ENCODE measurements at regions not wholly inside any gene's neighbourhood (a gene's known extent, or its start where the extent isn't known, plus 50 kb on each side); places are given as distances from the start of the nearest gene placed in this dataset.
A peak's percentile ranks its signal among the peaks of the same experiment; 100 is the strongest.

GRCh38 chr13:64223016-64223415 is 2807.4 kb upstream of the PCDH20 start:
- Histone ChIP-seq H3K79me2 (ENCODE audit: insufficient read depth, low read length) (no peaks in the 10 kb centered on the region), H3K27ac (ENCODE audit: low read depth, low read length) (no peak overlapping the region), H3K9me2 (replicated peaks; ENCODE audit: insufficient read depth, low read length) (no peaks in the 10 kb centered on the region), H3K27me3 (ENCODE audit: low read length) (no peaks in the 10 kb centered on the region), H3K9ac (ENCODE audit: low read length) (no peak overlapping the region), H3K9me3 (ENCODE audit: insufficient read depth, low read length) (no peaks in the 10 kb centered on the region), H4K20me1 (ENCODE audit: low read depth, low read length) (no peaks in the 10 kb centered on the region), H3F3A (ENCODE audit: insufficient read depth) (no peaks in the 10 kb centered on the region), H3K4me2 (ENCODE audit: low read depth, low read length, poor library complexity, severe bottlenecking) (no peak overlapping the region), H3K4me3 (ENCODE audit: insufficient read depth, low read length, poor library complexity, severe bottlenecking) (no peak overlapping the region), H2AFZ (ENCODE audit: low read depth, low read length, severe bottlenecking) (no peak overlapping the region), H3K36me3 (ENCODE audit: low read length) (no peaks in the 10 kb centered on the region)
- no peak for TF ChIP-seq CTCF (IDR thresholded peaks at IDR 0.05; ENCODE audit: insufficient read depth, low read length, poor library complexity, severe bottlenecking)
- no peak for TF ChIP-seq EZH2phosphoT487 (conservative IDR thresholded peaks at IDR 0.05; ENCODE audit: low read length)

- Histone ChIP-seq H3K27me3 (ENCODE audit: low read length) (no peaks in the 10 kb centered on the region), H3K4me3 (ENCODE audit: insufficient read depth, low read length, poor library complexity, severe bottlenecking) (no peak overlapping the region), H3K36me3 (ENCODE audit: low read length) (no peaks in the 10 kb centered on the region), H3K79me2 (ENCODE audit: insufficient read depth, low read length) (no peaks in the 10 kb centered on the region), H3K9me3 (ENCODE audit: insufficient read depth, low read length) (peaks cover 9% of the 10 kb centered on the region; the same call in 1 of the 2 replicates), H2AFZ (ENCODE audit: low read depth, low read length, severe bottlenecking) (no peak overlapping the region), H3K27ac (ENCODE audit: low read depth, low read length) (no peak overlapping the region), H3K9ac (ENCODE audit: low read length) (no peak overlapping the region), H3F3A (ENCODE audit: insufficient read depth) (no peaks in the 10 kb centered on the region), H3K4me2 (ENCODE audit: low read depth, low read length, poor library complexity, severe bottlenecking) (no peak overlapping the region), H3K9me2 (replicated peaks; ENCODE audit: insufficient read depth, low read length) (no peaks in the 10 kb centered on the region), H4K20me1 (ENCODE audit: low read depth, low read length) (no peaks in the 10 kb centered on the region)
- no peak for TF ChIP-seq CTCF (IDR thresholded peaks at IDR 0.05; ENCODE audit: insufficient read depth, low read length, poor library complexity, severe bottlenecking)
- TF ChIP-seq EZH2phosphoT487 (conservative IDR thresholded peaks at IDR 0.05; ENCODE audit: low read length): no peak
Measured at GRCh38 chr13:64206430-64207225, 2791.0 kb upstream of the PCDH20 start.

- no peaks in the 10 kb centered on the region for H3K36me3 ChIP-seq (ENCODE audit: low read length)
Measured at GRCh38 chr13:64202517-64202916, 2786.9 kb upstream of the PCDH20 start.

More at GRCh38 chr13:64202517-64202916, 2786.9 kb upstream of the PCDH20 start:
- H4K20me1 ChIP-seq (ENCODE audit: low read depth, low read length): no peaks in the 10 kb centered on the region
- no peaks in the 10 kb centered on the region for H3K79me2 ChIP-seq (ENCODE audit: insufficient read depth, low read length)
- no peaks in the 10 kb centered on the region for H3K9me2 ChIP-seq (replicated peaks; ENCODE audit: insufficient read depth, low read length)
- no peak overlapping the region for H3K4me3 ChIP-seq (ENCODE audit: insufficient read depth, low read length, poor library complexity, severe bottlenecking)
- H3K4me2 ChIP-seq (ENCODE audit: low read depth, low read length, poor library complexity, severe bottlenecking): no peak overlapping the region
- peaks cover 9% of the 10 kb centered on the region; the same call in 1 of the 2 replicates for H3K9me3 ChIP-seq (ENCODE audit: insufficient read depth, low read length)
- H3K27me3 ChIP-seq (ENCODE audit: low read length): no peaks in the 10 kb centered on the region
- H2AFZ ChIP-seq (ENCODE audit: low read depth, low read length, severe bottlenecking): peak overlapping the region; percentile 64
- H3K9ac ChIP-seq (ENCODE audit: low read length): no peak overlapping the region
- no peak for TF ChIP-seq EZH2phosphoT487 (conservative IDR thresholded peaks at IDR 0.05; ENCODE audit: low read length)
- no peak for TF ChIP-seq CTCF (IDR thresholded peaks at IDR 0.05; ENCODE audit: insufficient read depth, low read length, poor library complexity, severe bottlenecking)
- no peak overlapping the region for H3K27ac ChIP-seq (ENCODE audit: low read depth, low read length)
- H3F3A ChIP-seq (ENCODE audit: insufficient read depth): no peaks in the 10 kb centered on the region

All from SU-DHL-6 (cell line).